GM19099 (cell line): ENCODE measurements at regions not wholly inside any gene's neighbourhood (a gene's known extent, or its start where the extent isn't known, plus 50 kb on each side); places are given as distances from the start of the nearest gene placed in this dataset.

ENCODE experiments used
- POLR2A ChIP-seq: IDR thresholded peaks from 3 replicates; pipeline ENCODE4 v1.6.1; 2011; ENCODE audit warnings: low read depth; ENCODE audit not compliant: insufficient read length; ENCODE audit errors: extremely low read depth

DNA sequence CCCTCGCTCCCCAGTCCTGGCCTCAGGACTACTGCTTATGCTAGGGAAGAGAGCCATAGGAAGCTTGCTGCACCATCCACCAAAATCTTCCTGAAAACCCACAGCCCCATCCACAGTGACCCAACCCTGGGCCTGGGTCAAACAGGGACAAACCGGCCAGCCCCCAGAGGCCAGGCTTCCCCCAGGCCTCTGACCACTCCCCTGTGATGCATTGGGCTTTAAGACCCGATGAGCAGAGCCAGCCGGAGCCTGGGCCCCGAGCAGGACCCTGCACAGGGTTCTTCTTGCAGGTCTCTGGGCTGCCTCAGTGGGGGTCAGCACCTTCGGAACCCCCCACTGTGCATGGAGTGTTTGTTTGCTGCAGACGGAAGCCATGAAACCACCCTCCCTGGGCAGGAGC lies 583.7 kb downstream of the BRD1 start:
- TF ChIP-seq POLR2A = no peak

GRCh38 chr22:49243335-49243734 lies 584.3 kb downstream of the BRD1 start:
- TF ChIP-seq POLR2A = no peak

GRCh38 chr22:49242480-49242879 lies 585.2 kb downstream of the BRD1 start:
- TF ChIP-seq POLR2A = no peak

DNA sequence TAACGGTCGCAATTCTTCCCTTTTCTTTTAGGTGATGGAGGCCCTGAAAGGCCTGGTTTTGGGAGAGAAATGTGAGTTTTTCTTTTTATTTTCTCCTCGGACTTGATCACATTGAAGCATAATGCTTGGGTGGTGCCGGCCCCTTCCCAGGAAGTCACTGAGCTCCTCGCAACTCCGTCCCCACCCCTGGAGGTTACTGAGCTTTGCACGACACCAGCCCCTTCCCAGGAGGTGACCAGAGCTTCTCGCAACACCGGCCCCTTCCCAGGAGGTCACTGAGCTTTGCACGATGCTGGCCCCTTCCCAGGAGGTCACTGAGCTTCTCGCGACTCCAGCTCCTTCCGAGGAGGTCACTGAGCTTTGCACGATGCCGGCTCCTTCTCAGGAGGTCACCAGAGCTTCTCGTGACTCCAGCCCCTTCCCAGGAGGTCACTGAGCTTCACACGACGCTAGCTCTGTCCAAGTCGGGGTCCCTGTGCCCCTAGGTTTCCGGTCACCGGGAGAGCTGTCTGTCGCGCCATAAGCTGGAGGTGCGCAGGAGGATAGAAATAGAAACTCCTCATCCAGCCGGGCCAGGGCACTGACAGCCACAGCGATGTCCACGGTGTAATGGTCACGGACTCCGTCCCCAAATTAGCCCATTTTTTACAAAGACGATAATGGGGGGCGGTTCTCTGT lies 586.4 kb downstream of the BRD1 start:
- TF ChIP-seq POLR2A = no peak

DNA sequence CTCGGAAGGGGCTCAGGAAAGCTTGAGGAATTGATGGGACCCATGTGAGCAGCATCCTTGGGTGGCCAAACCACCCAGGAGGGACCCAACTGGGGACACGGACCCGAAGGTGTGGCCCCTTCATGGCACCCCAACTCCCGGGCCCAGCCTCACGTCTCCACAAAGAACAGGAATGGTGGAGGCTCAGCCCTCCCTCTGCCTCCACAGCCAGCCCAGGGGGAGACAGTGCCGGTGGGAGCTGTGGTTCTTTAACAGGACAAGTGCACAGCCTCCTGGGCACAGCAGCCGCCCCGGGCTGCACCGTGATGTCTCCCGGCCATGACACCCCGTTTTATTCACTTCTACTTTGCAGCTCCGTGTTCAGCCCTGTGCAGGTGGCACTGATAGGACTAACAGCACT lies 587.2 kb downstream of the BRD1 start:
- no peak for TF ChIP-seq POLR2A

GRCh38 chr22:49240016-49240380 lies 587.7 kb downstream of the BRD1 start:
- TF ChIP-seq POLR2A = no peak

DNA sequence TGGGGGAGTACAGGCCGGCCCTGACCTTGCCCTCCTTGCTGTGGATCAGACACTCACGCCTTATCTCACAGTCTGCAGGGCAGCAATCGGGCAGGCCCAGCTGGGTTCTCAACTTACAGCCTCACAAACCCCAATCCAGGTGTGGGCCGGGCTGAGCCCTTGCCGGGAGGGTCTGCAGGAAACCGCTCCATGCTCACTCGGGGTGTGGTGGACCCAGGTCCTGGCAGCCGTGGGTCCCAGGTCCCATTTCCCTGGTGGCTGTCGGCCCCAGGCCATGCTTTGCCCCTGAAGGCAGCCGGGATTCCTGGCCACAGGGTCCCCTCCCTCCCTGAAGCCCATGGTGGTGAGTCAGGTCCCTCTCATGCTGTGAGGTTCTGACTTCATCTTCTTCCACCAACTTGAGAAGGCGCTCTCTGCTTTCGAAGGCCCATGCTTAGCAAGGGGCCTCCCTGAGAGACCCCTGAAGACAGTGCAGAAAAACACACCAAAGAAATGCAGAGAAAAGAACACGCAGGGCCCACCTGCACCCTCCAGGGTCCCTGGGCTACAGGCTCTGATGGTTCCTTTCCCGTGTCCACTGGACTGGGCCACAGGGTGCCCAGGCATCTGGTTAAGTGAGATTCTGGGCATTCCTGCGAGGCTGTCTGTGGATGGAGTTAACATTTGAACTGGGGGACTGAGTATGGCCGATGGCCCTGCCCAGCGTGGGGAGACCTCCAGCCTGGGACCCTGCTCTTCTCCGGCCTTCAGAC lies 588.2 kb downstream of the BRD1 start:
- no peak for TF ChIP-seq POLR2A

DNA sequence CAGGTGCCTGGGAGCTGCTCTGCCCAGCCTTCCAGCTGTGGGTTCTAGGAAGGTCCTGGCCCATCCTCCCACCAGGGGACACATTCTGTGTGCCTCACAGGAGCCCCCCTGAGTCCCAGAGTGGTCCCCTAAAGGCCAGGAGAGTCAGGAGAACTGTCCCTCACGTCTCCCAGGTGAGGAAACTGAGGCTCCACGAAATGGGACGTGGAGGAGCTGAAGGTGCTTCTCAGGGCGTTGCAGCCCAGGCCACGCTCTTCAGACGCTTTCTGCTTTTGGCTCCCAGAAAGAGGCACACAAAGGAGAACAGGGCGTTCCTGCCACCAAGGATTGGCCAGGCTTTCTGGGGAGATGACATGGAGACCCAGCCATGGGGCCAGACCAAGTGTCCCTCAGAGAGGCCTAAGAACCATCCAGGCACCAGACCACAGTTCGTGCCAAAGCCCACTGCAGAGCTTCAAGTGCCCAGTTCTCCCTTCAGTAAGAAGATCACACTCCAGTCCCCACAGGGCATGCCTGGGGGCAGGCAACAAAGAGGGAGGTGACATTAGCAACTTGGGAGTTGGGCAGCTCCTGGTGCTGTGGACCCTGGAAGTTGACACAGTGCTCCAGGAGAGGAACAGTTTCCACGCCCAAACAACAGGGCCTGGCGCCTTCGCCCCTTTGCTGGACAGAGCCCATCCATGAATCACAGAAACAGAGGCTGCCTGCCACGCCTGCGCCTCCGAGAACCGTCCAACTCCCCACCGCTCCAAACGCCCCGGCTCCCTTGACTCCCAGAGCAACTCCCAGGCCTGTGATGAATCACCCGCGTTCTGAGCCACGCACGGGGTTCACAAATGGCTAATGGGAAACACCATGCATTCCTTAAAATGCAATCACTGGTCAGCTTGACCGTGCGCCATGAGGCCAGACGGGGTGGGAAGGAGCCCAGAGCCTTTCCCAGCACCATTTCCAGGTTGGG lies 589.2 kb downstream of the BRD1 start:
- no peak for TF ChIP-seq POLR2A

DNA sequence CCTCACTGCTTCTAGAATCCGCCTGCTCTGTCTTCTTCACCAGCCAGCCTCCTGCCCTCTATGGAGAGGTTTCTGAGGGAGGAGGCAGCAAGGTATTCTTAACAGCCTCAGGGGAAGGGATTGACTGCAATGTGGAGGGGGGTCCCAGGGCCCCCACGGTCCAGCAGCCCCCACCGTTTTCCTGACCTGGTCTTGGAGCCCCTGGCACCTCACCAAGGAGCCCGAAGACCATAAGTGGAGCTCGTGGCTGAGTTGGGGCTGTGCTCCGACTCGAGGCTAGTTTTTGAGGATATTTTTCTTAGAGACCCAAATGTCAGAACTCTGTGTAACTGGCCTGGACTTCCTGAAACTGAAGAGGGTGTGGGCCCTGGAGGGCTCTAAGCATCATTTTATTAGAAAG lies 590.0 kb downstream of the BRD1 start:
- no peak for TF ChIP-seq POLR2A

- TF ChIP-seq POLR2A = no peak
Observed at GRCh38 chr22:49237279-49237678, 590.4 kb downstream of the BRD1 start.

GRCh38 chr22:49236541-49237075 lies 591.1 kb downstream of the BRD1 start:
- TF ChIP-seq POLR2A = no peak

- no peak for TF ChIP-seq POLR2A
Observed at GRCh38 chr22:49235463-49236300, 592.0 kb downstream of the BRD1 start.

GRCh38 chr22:49234459-49234858 lies 593.2 kb downstream of the BRD1 start:
- no peak for TF ChIP-seq POLR2A

GRCh38 chr22:49233507-49234100 lies 594.1 kb downstream of the BRD1 start:
- no peak for TF ChIP-seq POLR2A
